HCT116 (cell line): ENCODE measurements at regions not wholly inside any gene's neighbourhood (a gene's known extent, or its start where the extent isn't known, plus 50 kb on each side); places are given as distances from the start of the nearest gene placed in this dataset.

Experiments used
- ATAC-seq: fragments of 200-7000 bp; cut with Tn5 transposase; 2 replicates; pipeline ENCODE4 v1.9.1; 2020; ENCODE audit warnings: mild to moderate bottlenecking, moderate library complexity
- BruUV-seq: library from RNA; stranded (reverse); fragments of 400-500 nt; replicated peaks from 2 replicates; lab custom pipeline; 2021; lab: Mats Ljungman, UMichigan
- CTCF ChIA-PET: fragments of 300-600 bp; sonication (Branson Sonifier 250); formaldehyde crosslinking; loops from one replicate; lab custom pipeline; 2021; ENCODE audit warnings: antibody characterized with exemption; lab: Charles Lee
- POLR2A ChIA-PET: fragments of 300-600, 350-600 bp; sonication (Branson Sonifier 250); formaldehyde crosslinking; loops from one replicate; lab custom pipeline; 2021; ENCODE audit warnings: antibody characterized with exemption; lab: Charles Lee
- RAD21 ChIA-PET, 2 experiments: fragments of 300-600 bp; sonication (Branson Sonifier 250); formaldehyde crosslinking; loops; one replicate each; lab custom pipeline; 2023; ENCODE audit warnings: low total read pairs in 2 of 2; ENCODE audit not compliant: uncharacterized antibody in 2 of 2, unreplicated experiment in 2 of 2, low non-redundant PET in 1 of 2; lab: Charles Lee
- DNase-seq: peaks from one replicate; pipeline ENCODE4 v3.0.0-alpha.2; 2010; ENCODE audit warnings: low read depth, low spot score
- H2AFZ ChIP-seq: fragments of 200-600 bp; shearing (Covaris generic), sonication (generic); 2 replicates; pipeline ENCODE4 v1.6.1; 2017; ENCODE audit warnings: low read depth, mixed run types, mixed read lengths, antibody characterized with exemption, low read length; ENCODE audit not compliant: poor library complexity, severe bottlenecking
- H3K27ac ChIP-seq: 2 replicates; pipeline ENCODE4 v1.5.1; 2012; ENCODE audit warnings: low read depth, low read length
- H3K27me3 ChIP-seq: fragments of 200-600 bp; sonication (generic); 2 replicates; pipeline ENCODE4 v1.6.1; 2016; ENCODE audit warnings: mixed run types, low read length, mixed read lengths; ENCODE audit not compliant: insufficient read depth
- H3K36me3 ChIP-seq, 2 experiments: fragments of 200-500 bp in 1 of 2; fragments of 200-600 bp in 1 of 2; sonication (Bioruptor generic) in 1 of 2; sonication (generic) in 1 of 2; 2 replicates each; pipeline versions ENCODE4 v1.5.1 to v1.6.1; 2014 to 2016; ENCODE audit warnings: low read length in 2 of 2, inconsistent platforms in 1 of 2, mixed read lengths in 1 of 2, mixed run types in 1 of 2; ENCODE audit not compliant: insufficient read depth in 2 of 2, control insufficient read depth in 1 of 2
- H3K4me1 ChIP-seq, 2 experiments: fragments of 200-600 bp in 1 of 2; sonication (generic) in 1 of 2; 2 replicates each; pipeline versions ENCODE4 v1.5.1 to v1.6.1; 2012 to 2017; ENCODE audit warnings: low read length in 2 of 2, inconsistent platforms in 1 of 2, mild to moderate bottlenecking in 1 of 2, mixed read lengths in 1 of 2, mixed run types in 1 of 2, moderate library complexity in 1 of 2; ENCODE audit not compliant: insufficient read depth in 2 of 2, control insufficient read depth in 1 of 2
- H3K4me2 ChIP-seq: fragments of 200-600 bp; sonication (generic); 2 replicates; pipeline ENCODE4 v1.6.1; 2017; ENCODE audit warnings: mixed run types, low read length, mixed read lengths
- H3K4me3 ChIP-seq, 2 experiments: fragments of 200-600 bp in 1 of 2; sonication (generic) in 1 of 2; replicated peaks in 1 of 2; 2 replicates each; pipeline ENCODE4 v1.5.1; 2011 to 2016; ENCODE audit warnings: low read length in 2 of 2, control low read depth in 1 of 2, low read depth in 1 of 2, mild to moderate bottlenecking in 1 of 2, mixed read lengths in 1 of 2, mixed run types in 1 of 2
- H3K79me2 ChIP-seq: fragments of 200-600 bp; sonication (generic); 2 replicates; pipeline ENCODE4 v1.6.1; 2017; ENCODE audit warnings: mild to moderate bottlenecking, mixed run types, low read length, moderate library complexity, mixed read lengths; ENCODE audit not compliant: insufficient read depth
- H3K9ac ChIP-seq: fragments of 200-600 bp; sonication (generic); 2 replicates; pipeline ENCODE4 v1.6.1; 2016; ENCODE audit warnings: low read length, mixed read lengths
- H3K9me2 ChIP-seq: fragments of 200-600 bp; sonication (generic), shearing (Covaris generic); 2 replicates; pipeline ENCODE4 v1.6.1; 2017; ENCODE audit warnings: mixed run types, mild to moderate bottlenecking, moderate library complexity; ENCODE audit not compliant: insufficient read depth
- H3K9me3 ChIP-seq, 2 experiments: fragments of 200-500 bp in 1 of 2; fragments of 200-600 bp in 1 of 2; sonication (Bioruptor generic) in 1 of 2; sonication (generic) in 1 of 2; 2 replicates each; pipeline ENCODE4 v1.6.1; 2014 to 2017; ENCODE audit warnings: low read length in 2 of 2, mixed read lengths in 2 of 2, inconsistent platforms in 1 of 2, low read depth in 1 of 2, mild to moderate bottlenecking in 1 of 2, mixed run types in 1 of 2, moderate library complexity in 1 of 2; ENCODE audit not compliant: control insufficient read depth in 1 of 2, insufficient read depth in 1 of 2
- H4K20me1 ChIP-seq: fragments of 200-600 bp; sonication (generic), shearing (Covaris generic); 2 replicates; pipeline ENCODE4 v1.6.1; 2017; ENCODE audit warnings: mixed run types, mild to moderate bottlenecking, moderate library complexity; ENCODE audit not compliant: insufficient read depth
- REST ChIP-seq: IDR thresholded peaks from 2 replicates; pipeline ENCODE4 v1.6.1; 2012; ENCODE audit warnings: low read depth
- ZFX ChIP-seq: fragments of 450-650 bp; IDR thresholded peaks from 2 replicates; pipeline ENCODE4 v1.6.1; 2017
- intact Hi-C: fragments of 100-400 bp; cut with micrococcal nuclease; formaldehyde crosslinking; loops from 2 replicates; pipeline ENCODE4 v1.10.0; 2022

GRCh38 chr2:35741556-35741955 lies 614.0 kb upstream of the CRIM1 start:
- ATAC-seq: no peak
- CTCF ChIA-PET: no interaction called here
- no peaks in the 10 kb centered on the region for H3K9me3 ChIP-seq

More at GRCh38 chr2:35741556-35741955, 614.0 kb upstream of the CRIM1 start:
- Histone ChIP-seq H3K79me2 (no peaks in the 10 kb centered on the region), H3K27me3 (no peaks in the 10 kb centered on the region), H3K27ac (no peak overlapping the region)
- TF ChIP-seq ZFX (no peak), REST (no peak)
- TF ChIP-seq, all 23 proteins: peak for 0
- no peak for DNase-seq
- no peak overlapping the region for H3K9ac ChIP-seq
- no peak overlapping the region for H3K4me2 ChIP-seq
- POLR2A ChIA-PET: no interaction called here
- no peak overlapping the region for H3K4me3 ChIP-seq
- H3K4me1 ChIP-seq: no peaks in the 10 kb centered on the region
- intact Hi-C loops: no loop called here
- H3K36me3 ChIP-seq: no peaks in the 10 kb centered on the region
- RAD21 ChIA-PET: no interaction called here
- H4K20me1 ChIP-seq: no peaks in the 10 kb centered on the region; the same call in 1 of the 2 replicates
- H2AFZ ChIP-seq: no peak overlapping the region
- no peaks in the 10 kb centered on the region for H3K9me2 ChIP-seq
- BruUV-seq: no TSS peak
